Kidney (tissue), 13 donors: ENCODE measurements at regions not wholly inside any gene's neighbourhood (a gene's known extent, or its start where the extent isn't known, plus 50 kb on each side); places are given as distances from the start of the nearest gene placed in this dataset.
A peak's percentile ranks its signal among the peaks of the same experiment; 100 is the strongest.

Source experiments
- DNase-seq, 5 donors: peaks; one replicate each; pipeline ENCODE4 v3.0.0-alpha.2; 2013 to 2020
- FAIRE-seq: peaks from 2 replicates; lab custom pipeline; 2012; peaks lifted over from hg19 to GRCh38; lab: Jason Lieb, UNC
- H3K27ac ChIP-seq, 2 donors: one replicate each; pipeline ENCODE4 v1.7.0; 2013; ENCODE audit warnings: low read depth in 2 of 2, low read length in 2 of 2, inconsistent platforms in 1 of 2
- H3K27me3 ChIP-seq: one replicate; pipeline ENCODE4 v1.7.1; 2013; ENCODE audit warnings: low read length, inconsistent platforms; ENCODE audit not compliant: control insufficient read depth, insufficient read depth
- H3K36me3 ChIP-seq, 3 donors: one replicate each; pipeline versions ENCODE4 v1.7.0 to v1.7.1; 2013; ENCODE audit warnings: low read length in 3 of 3, control low read depth in 1 of 3, inconsistent platforms in 1 of 3; ENCODE audit not compliant: insufficient read depth in 3 of 3, control insufficient read depth in 2 of 3
- H3K4me1 ChIP-seq, 3 donors: one replicate each; pipeline versions ENCODE4 v1.7.0 to v1.7.1; 2013; ENCODE audit warnings: low read length in 3 of 3, inconsistent platforms in 1 of 3, low read depth in 1 of 3; ENCODE audit not compliant: control insufficient read depth in 2 of 3, insufficient read depth in 2 of 3
- H3K4me3 ChIP-seq, 3 donors: one replicate each; pipeline versions ENCODE4 v1.7.0 to v1.8.1; 2013; ENCODE audit warnings: low read length in 3 of 3, control low read depth in 1 of 3, inconsistent platforms in 1 of 3
- H3K9ac ChIP-seq, 3 donors: one replicate each; pipeline versions ENCODE4 v1.7.0 to v1.7.1; 2013; ENCODE audit warnings: low read length in 3 of 3, control low read depth in 1 of 3, inconsistent platforms in 1 of 3
- H3K9me3 ChIP-seq, 3 donors: one replicate each; pipeline versions ENCODE4 v1.7.0 to v1.7.1; 2013; ENCODE audit warnings: low read length in 3 of 3, control low read depth in 1 of 3, inconsistent platforms in 1 of 3; ENCODE audit not compliant: control insufficient read depth in 2 of 3, insufficient read depth in 1 of 3
- CTCF ChIP-seq: IDR thresholded peaks from 3 replicates; pipeline ENCODE4 v1.5.1; 2012; ENCODE audit warnings: mild to moderate bottlenecking, moderate library complexity, borderline replicate concordance; ENCODE audit not compliant: insufficient read depth; ENCODE audit errors: extremely low read depth
- intact Hi-C: fragments of 100-400 bp; cut with DNase I; formaldehyde crosslinking; loops from one replicate; pipeline ENCODE4 v1.11.1; 2022
- donor health status: control.
- donor health status: control.
- donor health status: control.
- donor health status: control.
- donor health status: control.
- donor health status: DM: yes; HTN: yes; CAD: no.
- donor health status: Normal renal cell carcinoma (clear cell type).

GRCh38 chr18:6578686-6579085 lies 150.8 kb upstream of the ARHGAP28 start:
- FAIRE-seq: no peak

GRCh38 chr18:6579486-6579885 lies 150.0 kb upstream of the ARHGAP28 start:
- Histone ChIP-seq H3K27ac (no peak overlapping the region), H3K27me3 (no peaks in the 10 kb centered on the region), H3K9me3 (no peaks in the 10 kb centered on the region), H3K4me1 (no peaks in the 10 kb centered on the region), H3K4me3 (no peak overlapping the region), H3K9ac (no peak overlapping the region), H3K36me3 (no peaks in the 10 kb centered on the region)
- no peak for TF ChIP-seq CTCF
- FAIRE-seq (no peak), DNase-seq (no peak)
- intact Hi-C loops: no loop called here

More at GRCh38 chr18:6578686-6579085, 150.8 kb upstream of the ARHGAP28 start:
- no peaks in the 10 kb centered on the region for H3K36me3 ChIP-seq
- no peak for DNase-seq
- no peak overlapping the region for H3K27ac ChIP-seq
- intact Hi-C loops: no loop called here
- no peak for TF ChIP-seq CTCF
- no peaks in the 10 kb centered on the region for H3K4me1 ChIP-seq
- H3K9ac ChIP-seq: no peak overlapping the region
- H3K4me3 ChIP-seq: no peak overlapping the region
- no peaks in the 10 kb centered on the region for H3K9me3 ChIP-seq
- H3K27me3 ChIP-seq: no peaks in the 10 kb centered on the region

GRCh38 chr18:6580401-6580800 lies 149.1 kb upstream of the ARHGAP28 start:
- no peak overlapping the region for H3K4me3 ChIP-seq
- intact Hi-C loops: no loop called here
- H3K27me3 ChIP-seq: no peaks in the 10 kb centered on the region
- H3K9ac ChIP-seq: no peak overlapping the region
- H3K4me1 ChIP-seq: no peaks in the 10 kb centered on the region
- FAIRE-seq (no peak), DNase-seq (peak in 2 of 5 donors; percentile 25 to 50)
- no peaks in the 10 kb centered on the region for H3K36me3 ChIP-seq
- no peak overlapping the region for H3K27ac ChIP-seq
- TF ChIP-seq CTCF: no peak
- no peaks in the 10 kb centered on the region for H3K9me3 ChIP-seq

- H3K9me3 ChIP-seq: no peaks in the 10 kb centered on the region
- H3K27me3 ChIP-seq: no peaks in the 10 kb centered on the region
- no peak for FAIRE-seq
- no peak overlapping the region for H3K4me3 ChIP-seq
- no peaks in the 10 kb centered on the region for H3K36me3 ChIP-seq
- no peak for TF ChIP-seq CTCF
- intact Hi-C loops: no loop called here
- H3K4me1 ChIP-seq: no peaks in the 10 kb centered on the region
- H3K9ac ChIP-seq: no peak overlapping the region
- H3K27ac ChIP-seq: no peak overlapping the region
- DNase-seq: no peak
Observed at GRCh38 chr18:6589923-6590322, 139.6 kb upstream of the ARHGAP28 start.
